GM19351 (cell line): ENCODE measurements at regions not wholly inside any gene's neighbourhood (a gene's known extent, or its start where the extent isn't known, plus 50 kb on each side); places are given as distances from the start of the nearest gene placed in this dataset.
"Not testable (repeated sequence)": the region's sequence is repeated elsewhere in the genome, so short reads cannot be mapped to it uniquely, and the experiment has no call there.

ENCODE experiments used
- ATAC-seq: cut with Tn5 transposase; IDR thresholded peaks from one replicate; pipeline ENCODE4 v1.9.1; 2021; ENCODE audit warnings: mild to moderate bottlenecking, moderate library complexity; ENCODE audit not compliant: unreplicated experiment

DNA sequence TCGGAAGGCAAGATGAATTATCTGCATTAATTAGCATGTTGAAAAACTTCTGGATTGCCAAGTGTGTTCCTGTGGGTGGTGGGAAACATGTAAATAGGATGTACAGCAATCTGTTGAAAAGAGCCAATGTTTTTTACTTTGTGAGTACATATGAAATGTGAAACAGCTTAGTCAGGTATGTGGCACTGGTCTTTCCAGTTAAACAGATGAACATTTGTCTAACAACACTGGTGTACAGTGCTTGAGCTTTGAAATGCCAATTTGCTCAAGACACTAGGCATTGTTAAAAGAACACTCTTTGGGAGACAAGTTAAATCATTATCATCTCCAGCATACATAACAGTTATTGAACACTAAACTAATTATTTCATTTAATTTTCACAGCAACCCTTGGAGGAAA is 107.3 kb upstream of the SLC24A2 start:
- ATAC-seq, result no peak

DNA sequence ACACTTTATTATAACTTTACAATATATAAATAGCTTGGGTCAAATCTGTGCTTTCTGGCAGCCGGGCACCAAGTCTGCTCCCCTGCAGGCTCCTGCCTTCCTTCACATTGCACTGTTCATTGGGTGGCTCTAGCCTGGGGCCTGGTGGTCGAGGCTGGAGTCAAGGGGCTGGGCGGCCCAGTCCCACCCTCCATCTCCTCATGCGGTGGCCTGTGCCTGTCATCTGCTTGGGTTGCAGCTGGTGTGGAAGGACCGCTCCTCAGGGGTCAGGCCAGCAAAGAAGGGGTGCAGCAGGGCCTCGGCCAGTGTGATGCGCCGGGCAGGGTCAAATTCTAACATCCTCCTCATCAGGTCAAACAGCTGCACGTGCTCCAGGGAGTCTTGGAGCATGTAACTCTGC is 106.7 kb upstream of the SLC24A2 start:
- not testable (repeated sequence) for ATAC-seq

DNA sequence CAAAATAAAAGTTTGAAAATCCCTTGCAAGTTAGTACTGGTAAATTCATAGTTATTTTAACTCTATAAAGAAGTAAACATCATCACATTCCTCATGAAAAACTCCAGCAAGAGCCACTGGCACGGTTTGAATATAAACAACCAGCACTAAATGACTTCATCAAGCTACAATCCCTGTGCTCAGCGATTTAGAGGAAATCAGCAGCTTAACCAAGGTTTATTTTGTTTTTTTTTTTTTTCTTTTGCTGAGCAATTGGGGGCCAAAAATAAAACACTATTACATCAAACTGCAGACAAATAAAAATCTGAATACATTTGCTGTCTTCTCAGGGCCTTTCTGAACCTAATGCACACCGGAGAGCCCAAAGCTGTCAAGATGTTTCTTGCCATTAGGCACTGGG is 106.2 kb upstream of the SLC24A2 start:
- no peak for ATAC-seq

DNA sequence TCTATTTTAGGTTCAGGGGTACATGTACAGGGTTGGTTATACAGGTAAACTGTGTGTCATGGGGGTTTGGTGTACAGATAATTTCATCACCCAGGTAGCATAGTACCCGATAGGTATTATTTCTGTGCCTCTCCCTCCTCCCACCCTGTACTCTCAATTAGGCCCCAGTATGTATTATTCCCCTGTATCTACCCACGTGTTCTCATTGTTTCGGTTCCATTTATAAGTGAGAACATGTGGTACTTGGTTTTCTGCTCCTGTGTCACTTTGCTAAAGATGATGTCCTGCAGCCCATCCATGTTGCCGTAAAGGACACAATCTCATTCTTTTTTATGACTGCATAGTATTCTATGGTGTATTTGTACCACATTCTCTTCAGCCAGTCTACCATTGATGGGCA is 96.8 kb upstream of the SLC24A2 start:
- ATAC-seq, result no peak

DNA sequence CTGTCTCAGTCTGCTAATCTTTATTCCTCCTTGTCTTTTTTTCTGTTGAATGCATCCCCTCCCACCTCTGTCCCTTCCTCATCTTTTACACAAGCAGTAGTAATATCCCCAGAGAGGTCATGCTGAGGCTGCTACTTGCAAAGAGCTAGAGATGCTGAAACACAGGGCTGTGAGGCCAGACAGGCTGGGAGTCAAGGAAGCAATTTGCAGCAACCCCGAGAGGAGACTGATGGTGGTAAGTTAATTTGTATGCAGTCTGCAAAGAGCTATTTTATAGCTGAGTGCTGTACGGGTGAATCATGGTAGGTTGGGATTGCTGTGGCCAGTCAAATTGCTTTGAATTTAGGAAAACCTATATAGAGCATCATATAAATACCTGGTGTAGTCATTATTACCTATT is 90.2 kb upstream of the SLC24A2 start:
- ATAC-seq, result no peak

DNA sequence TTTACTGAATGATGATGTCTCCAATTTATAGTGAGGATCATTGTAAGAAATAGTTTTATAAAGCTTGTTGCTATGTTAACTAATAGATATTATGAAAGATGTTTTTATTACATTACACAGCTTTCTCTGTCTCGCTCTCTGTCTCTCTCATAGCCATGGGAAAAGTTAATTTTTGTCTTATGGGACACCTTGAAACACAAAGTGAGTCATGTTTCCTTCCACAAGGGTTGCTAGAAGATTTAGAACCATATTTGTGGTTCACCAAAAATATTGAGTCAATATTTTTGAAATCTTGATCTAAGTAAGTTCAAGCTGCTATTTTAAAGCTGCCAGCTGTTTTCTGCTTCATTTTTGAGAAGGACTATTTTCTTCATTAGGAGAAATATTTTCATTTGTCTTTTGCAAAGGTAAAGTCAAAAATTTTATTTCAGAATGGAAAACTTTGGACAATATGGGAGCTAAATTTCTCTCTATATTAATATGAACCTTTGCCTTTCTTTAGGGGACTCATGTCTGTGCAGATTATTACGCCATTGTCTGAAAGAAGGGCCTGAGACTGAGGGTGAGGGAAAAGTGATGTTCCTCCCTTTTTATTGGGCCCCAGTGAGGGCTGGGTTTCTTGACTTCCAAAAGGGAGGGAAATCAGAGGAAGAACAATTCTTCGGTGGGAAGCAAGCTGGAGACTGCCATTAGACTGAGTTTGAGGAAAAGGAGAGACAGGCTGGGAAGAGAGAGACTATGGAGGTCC is 87.9 kb upstream of the SLC24A2 start:
- ATAC-seq, result no peak

DNA sequence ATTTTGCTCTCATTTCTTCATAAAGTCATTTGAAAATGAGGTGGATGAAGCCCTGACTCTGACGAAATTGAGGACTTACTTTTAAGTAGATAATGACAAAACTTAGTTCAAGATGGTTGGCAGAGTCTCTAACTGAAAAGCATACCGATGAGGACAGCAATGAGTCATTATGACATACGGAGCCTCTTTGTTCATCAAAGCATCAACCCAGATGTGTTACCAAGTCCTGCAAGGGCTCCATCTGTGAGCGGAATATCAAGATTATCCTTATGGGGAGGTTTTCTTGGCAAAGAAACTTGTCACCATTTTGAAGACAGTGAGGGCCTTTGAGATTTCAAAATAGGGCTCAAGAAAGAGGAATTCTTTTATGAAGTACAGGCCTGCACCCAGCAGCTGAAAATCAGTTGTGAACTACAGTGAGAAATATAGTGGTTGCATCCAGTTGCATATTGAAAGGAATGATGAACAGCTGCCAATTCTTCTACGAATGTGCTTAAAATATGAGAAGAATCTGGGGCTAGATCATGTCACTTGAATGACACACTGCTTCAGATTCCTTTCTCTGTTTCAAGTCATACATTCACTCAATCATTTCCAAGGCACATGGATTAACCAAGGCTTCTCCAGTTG is 86.6 kb upstream of the SLC24A2 start:
- ATAC-seq, result no peak

DNA sequence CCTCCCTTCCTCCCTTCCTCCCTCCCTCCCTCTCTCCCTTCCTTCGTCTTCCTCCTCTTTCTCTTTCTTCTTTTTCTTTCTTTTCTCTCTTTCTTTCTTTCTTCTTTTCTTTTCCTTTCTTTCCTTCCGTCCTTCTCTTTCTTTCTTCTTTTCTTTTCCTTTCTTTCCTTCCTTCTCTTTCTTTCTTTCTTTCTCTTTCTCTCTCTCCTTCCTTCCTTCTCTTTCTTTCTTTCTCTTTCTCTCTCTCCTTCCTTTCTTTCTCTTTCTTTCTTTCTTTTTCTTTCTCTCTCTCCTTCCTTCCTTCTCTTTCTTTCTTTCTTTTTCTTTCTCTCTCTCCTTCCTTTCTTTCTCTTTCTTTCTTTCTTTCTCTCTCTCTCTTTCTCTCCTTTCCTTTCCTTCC is 84.4 kb upstream of the SLC24A2 start:
- ATAC-seq, result not testable (repeated sequence)

DNA sequence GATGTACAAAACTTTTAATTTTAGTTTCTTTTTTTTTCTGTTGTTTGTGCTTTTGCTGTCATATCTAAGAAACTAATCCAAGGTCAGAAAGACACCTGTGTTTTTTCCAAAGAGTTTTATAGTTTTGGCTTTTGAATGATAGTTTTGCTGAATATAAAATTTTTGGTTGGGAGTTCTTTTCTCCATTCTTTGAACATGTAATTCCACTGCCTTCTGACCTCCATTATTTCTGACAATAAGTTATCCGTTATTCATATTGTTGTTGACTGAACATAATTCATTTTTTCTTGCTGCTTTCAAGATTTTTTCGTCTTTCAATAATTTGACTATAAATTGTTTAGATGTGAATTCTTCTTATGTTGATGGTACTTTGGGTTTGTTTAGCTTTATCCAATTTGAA is 82.2 kb upstream of the SLC24A2 start:
- no peak for ATAC-seq

DNA sequence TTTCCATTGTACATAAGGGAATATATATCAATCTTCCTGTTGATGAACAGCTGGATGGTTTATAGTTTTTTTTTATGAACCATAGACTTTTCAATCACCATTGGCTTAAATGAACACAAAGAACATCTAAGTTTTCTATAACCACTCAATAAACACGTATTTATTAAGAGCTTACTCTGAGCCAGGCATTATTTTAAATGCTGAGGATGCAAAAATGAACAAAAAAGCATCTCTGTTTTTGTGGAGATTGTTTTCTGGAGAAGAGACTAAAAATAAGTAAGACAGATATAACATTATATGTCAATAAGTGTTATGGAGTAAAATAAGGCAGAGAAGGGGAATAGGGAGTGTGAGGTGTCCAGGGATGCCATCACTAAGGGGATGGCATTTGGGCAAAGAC is 52.1 kb upstream of the SLC24A2 start:
- no peak for ATAC-seq
